Duodenal mucosa (tissue), 2 donors: ENCODE measurements at regions not wholly inside any gene's neighbourhood (a gene's known extent, or its start where the extent isn't known, plus 50 kb on each side); places are given as distances from the start of the nearest gene placed in this dataset.

ENCODE experiments used
- H3K27ac ChIP-seq: one replicate; pipeline ENCODE4 v1.7.0; 2013; ENCODE audit warnings: low read depth, low read length
- H3K27me3 ChIP-seq, 2 donors: one replicate each; pipeline ENCODE4 v1.7.0; 2013; ENCODE audit warnings: low read length in 2 of 2, control low read depth in 1 of 2; ENCODE audit not compliant: insufficient read depth in 2 of 2, control insufficient read depth in 1 of 2
- H3K36me3 ChIP-seq, 2 donors: one replicate each; pipeline ENCODE4 v1.7.0; 2013; ENCODE audit warnings: low read length in 2 of 2, control low read depth in 1 of 2; ENCODE audit not compliant: insufficient read depth in 2 of 2, control insufficient read depth in 1 of 2
- H3K4me1 ChIP-seq, 2 donors: one replicate each; pipeline ENCODE4 v1.7.0; 2013; ENCODE audit warnings: low read length in 2 of 2, control low read depth in 1 of 2; ENCODE audit not compliant: insufficient read depth in 2 of 2, control insufficient read depth in 1 of 2
- H3K4me3 ChIP-seq, 2 donors: one replicate each; pipeline ENCODE4 v1.7.0; 2013; ENCODE audit warnings: low read length in 2 of 2, low read depth in 1 of 2
- H3K9ac ChIP-seq, 2 donors: one replicate each; pipeline ENCODE4 v1.7.0; 2013; ENCODE audit warnings: low read length in 2 of 2, low read depth in 1 of 2
- H3K9me3 ChIP-seq, 2 donors: one replicate each; pipeline ENCODE4 v1.7.0; 2013; ENCODE audit warnings: low read length in 2 of 2, control low read depth in 1 of 2; ENCODE audit not compliant: control insufficient read depth in 1 of 2

DNA sequence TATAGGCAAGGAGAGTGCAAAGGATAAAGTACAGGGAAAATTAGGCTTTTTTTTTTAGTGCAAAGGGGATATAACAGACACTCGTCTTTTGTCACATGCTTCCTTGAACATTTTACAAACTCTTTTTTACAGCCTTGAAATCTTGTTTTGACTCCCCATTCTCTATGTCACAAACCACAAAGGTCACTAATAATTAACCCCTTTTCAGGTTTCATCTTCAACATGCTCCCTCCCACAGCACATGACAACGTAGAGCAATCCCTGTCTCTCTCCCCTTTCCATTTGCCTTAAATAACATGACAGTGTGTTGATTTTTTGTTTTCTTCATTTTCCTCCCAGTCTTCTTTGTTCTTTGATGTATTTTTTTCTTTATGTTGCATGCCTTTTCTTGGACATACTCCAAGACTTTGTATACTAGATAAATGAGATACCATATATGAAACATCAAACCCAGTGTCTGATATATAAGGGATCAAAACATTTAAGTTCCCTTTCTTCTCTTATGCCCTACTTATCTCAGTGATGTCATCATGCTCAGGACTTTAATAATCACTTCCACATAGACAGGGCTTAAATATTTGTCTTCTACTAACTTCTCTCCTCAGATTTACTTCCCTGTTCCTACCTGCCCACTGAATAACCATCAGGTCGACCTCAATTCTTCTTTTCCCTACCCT lies 378.7 kb upstream of the HSF2 start:
- Histone ChIP-seq H3K27ac (no peak overlapping the region), H3K36me3 (no peaks in the 10 kb centered on the region), H3K4me1 (no peaks in the 10 kb centered on the region), H3K27me3 (no peaks in the 10 kb centered on the region), H3K9me3 (no peaks in the 10 kb centered on the region), H3K4me3 (no peak overlapping the region), H3K9ac (no peak overlapping the region)

DNA sequence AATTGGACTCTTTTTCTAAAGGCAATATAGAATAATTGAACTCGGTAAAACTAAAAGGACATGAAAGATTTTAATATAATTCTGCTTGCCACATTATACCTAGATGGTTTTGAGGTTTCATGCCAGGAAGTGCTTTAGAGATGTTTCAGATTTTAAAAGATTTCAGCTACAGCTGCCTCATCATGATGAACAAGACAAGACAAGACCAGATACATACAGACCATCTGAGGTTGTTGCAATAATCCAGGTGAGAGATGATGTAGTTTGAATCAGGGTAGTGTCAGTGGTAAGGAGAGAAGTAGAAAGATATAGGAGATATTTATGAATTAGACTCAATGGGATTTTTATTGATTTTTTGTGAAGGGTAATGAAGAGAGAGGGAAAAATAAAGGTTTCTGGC lies 374.3 kb upstream of the HSF2 start:
- H3K9ac ChIP-seq: no peak overlapping the region
- H3K27me3 ChIP-seq: no peaks in the 10 kb centered on the region
- no peaks in the 10 kb centered on the region for H3K9me3 ChIP-seq
- H3K36me3 ChIP-seq: no peaks in the 10 kb centered on the region
- no peaks in the 10 kb centered on the region for H3K4me1 ChIP-seq
- no peak overlapping the region for H3K27ac ChIP-seq
- H3K4me3 ChIP-seq: no peak overlapping the region

DNA sequence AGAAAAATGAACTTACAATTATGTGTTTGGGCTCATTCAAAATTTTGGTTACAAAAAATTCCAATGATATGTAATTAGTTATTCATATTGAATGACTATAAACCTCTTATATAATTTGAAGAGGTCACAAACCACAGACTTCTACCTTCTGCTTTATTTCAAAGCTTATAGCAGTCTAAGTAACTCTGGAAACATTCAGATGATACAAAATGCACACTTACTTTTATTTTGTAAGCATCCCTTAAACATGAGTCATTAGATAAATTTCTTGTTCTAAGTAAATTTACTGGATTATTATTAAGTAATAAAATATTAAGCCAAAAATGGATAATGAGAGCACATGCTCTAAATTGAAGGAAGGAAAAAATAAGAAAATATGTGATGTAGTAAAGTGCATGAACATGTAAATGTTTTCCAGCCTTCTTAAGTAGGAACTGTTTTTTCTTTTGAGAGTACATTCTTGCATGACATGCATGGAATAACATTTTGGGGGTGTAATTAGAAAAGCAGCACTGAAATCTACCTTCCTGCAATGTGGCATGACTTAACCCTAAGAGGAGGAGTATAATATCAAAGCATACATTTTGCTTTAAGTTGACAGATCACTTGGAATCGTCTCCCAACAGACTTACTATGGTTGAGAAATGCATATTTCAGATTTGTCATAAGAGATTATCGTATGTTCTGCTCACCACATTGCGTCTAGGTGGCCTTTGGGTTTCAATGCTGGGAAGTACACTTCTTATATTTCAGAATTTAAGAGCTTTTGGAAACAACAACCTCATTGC lies 372.7 kb upstream of the HSF2 start:
- Histone ChIP-seq H3K27me3 (no peaks in the 10 kb centered on the region), H3K9me3 (no peaks in the 10 kb centered on the region), H3K4me1 (no peaks in the 10 kb centered on the region), H3K4me3 (no peak overlapping the region), H3K36me3 (no peaks in the 10 kb centered on the region), H3K9ac (no peak overlapping the region), H3K27ac (no peak overlapping the region)

DNA sequence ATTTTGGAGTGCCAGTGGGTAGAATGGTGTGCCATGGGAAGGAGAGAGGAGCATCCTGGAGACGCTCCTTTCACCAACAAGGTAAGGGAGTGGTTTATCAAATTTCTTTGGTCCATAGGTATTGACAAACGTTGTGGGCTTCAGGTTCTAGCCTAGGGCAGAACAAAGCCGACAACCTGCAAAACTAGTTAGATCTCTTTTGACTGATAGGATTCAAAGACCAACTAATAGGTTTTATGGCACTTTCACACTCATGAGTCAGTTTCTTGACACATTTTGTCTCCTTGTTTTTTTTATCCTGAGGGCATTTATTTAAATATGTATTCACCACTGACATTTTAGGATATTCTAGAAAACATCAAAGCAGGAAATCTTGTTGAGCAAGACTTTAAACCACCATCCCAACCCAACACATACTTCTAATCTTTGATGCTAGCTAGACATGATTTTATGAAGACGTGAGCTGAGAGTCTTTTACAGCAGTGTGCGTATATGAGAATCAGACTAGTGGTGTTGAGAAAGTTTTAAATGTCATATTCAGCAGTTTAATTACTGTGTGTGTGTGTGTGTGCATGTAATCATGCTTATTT lies 370.4 kb upstream of the HSF2 start:
- no peaks in the 10 kb centered on the region for H3K4me1 ChIP-seq
- no peaks in the 10 kb centered on the region for H3K36me3 ChIP-seq
- no peak overlapping the region for H3K4me3 ChIP-seq
- no peaks in the 10 kb centered on the region for H3K27me3 ChIP-seq
- no peak overlapping the region for H3K27ac ChIP-seq
- H3K9ac ChIP-seq: no peak overlapping the region
- H3K9me3 ChIP-seq: no peaks in the 10 kb centered on the region

DNA sequence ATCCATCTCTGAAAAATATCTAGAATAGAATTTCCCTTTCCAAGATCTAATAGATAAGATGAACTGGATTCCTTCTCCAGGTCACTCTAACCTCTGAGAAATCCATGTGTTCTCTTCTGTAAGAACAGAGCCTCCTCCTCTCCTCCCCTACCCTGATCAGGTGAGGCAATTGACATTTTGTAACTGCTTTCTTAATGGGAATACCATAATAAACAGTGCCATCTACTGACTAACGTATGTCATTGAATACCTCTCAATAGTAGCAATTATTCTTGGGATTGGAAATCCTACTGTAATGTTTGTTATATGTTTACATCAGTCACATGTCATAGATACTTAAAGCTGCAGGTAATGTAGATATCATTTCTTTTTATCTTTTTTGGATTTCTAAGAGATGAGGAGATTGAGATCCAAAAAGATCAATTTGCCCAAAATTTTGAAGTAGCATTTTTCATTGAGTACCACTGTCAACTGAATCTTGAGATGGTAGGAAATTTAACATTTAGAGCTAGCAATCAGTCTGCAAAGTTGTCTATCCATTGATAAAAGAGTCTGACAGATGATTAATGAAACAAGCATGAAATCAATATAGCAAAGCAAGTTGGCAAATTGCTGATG lies 365.8 kb upstream of the HSF2 start:
- no peak overlapping the region for H3K4me3 ChIP-seq
- H3K9me3 ChIP-seq: no peaks in the 10 kb centered on the region
- H3K27me3 ChIP-seq: no peaks in the 10 kb centered on the region
- no peak overlapping the region for H3K9ac ChIP-seq
- no peak overlapping the region for H3K27ac ChIP-seq
- H3K36me3 ChIP-seq: no peaks in the 10 kb centered on the region
- no peaks in the 10 kb centered on the region for H3K4me1 ChIP-seq

DNA sequence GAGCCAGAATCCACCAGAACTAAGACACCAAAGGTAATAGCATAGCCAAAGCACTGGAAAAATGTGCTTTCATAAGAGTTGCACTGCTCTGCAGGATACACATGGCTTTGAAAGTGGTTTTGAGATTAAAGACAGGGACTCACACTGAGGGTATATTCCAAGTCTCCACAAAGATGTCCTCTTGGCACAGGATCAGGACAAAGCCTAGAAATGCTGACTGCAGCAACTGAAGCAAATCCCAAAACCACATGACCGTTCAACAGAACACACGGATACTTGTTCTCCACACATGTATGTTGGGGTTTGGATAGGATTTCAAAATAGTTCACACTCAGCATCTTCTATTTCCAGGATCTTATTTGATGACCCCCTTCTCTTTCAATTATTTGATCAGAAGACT lies 364.3 kb upstream of the HSF2 start:
- H3K27me3 ChIP-seq: no peaks in the 10 kb centered on the region
- no peak overlapping the region for H3K4me3 ChIP-seq
- no peak overlapping the region for H3K9ac ChIP-seq
- no peaks in the 10 kb centered on the region for H3K4me1 ChIP-seq
- H3K9me3 ChIP-seq: peaks cover 0 to 3% of the 10 kb centered on the region in 2 donors
- H3K27ac ChIP-seq: no peak overlapping the region
- H3K36me3 ChIP-seq: no peaks in the 10 kb centered on the region

DNA sequence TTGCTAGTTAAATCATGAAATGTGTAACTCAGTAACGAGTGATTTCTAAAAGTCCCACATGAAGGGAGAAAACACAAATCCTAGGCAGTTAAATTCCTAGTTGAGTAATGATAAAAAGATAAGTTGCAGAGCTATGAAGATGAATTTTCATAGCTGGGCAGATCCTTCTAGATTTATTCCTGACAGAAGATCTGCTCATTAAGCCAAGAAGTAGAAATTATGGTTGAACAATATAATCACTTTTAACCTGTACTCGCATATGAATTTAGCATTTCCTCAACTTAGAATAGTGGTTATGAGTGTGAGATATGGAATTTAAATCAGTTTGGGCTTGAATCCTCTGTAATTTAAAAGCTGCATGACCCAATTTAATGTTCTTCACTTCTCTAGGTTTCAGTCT lies 359.2 kb upstream of the HSF2 start:
- Histone ChIP-seq H3K27ac (no peak overlapping the region), H3K4me1 (no peaks in the 10 kb centered on the region), H3K27me3 (no peaks in the 10 kb centered on the region), H3K9ac (no peak overlapping the region), H3K4me3 (no peak overlapping the region), H3K36me3 (no peaks in the 10 kb centered on the region), H3K9me3 (peaks cover 0 to 3% of the 10 kb centered on the region in 2 donors)

DNA sequence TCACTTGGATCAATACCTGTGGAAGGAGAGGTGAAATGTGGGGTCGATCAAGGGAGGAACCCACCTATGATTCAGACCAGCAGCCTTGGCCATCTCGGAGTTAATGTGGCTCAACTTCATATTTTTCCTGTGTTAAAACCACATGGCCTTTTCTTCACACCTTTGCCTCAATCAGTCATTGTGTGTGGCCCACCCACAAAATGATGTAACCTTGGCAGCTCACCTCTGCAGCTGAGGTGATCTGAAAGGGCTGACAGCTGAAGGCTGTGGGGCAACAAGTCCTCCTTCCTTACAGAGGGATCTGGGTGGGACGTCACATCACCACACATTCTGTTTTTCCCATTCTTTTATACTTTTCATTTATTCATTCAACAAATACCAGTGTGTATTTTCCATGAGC lies 357.1 kb upstream of the HSF2 start:
- no peak overlapping the region for H3K9ac ChIP-seq
- no peak overlapping the region for H3K27ac ChIP-seq
- no peaks in the 10 kb centered on the region for H3K4me1 ChIP-seq
- H3K36me3 ChIP-seq: no peaks in the 10 kb centered on the region
- no peak overlapping the region for H3K4me3 ChIP-seq
- no peaks in the 10 kb centered on the region for H3K27me3 ChIP-seq
- peaks cover 0 to 3% of the 10 kb centered on the region in 2 donors for H3K9me3 ChIP-seq

DNA sequence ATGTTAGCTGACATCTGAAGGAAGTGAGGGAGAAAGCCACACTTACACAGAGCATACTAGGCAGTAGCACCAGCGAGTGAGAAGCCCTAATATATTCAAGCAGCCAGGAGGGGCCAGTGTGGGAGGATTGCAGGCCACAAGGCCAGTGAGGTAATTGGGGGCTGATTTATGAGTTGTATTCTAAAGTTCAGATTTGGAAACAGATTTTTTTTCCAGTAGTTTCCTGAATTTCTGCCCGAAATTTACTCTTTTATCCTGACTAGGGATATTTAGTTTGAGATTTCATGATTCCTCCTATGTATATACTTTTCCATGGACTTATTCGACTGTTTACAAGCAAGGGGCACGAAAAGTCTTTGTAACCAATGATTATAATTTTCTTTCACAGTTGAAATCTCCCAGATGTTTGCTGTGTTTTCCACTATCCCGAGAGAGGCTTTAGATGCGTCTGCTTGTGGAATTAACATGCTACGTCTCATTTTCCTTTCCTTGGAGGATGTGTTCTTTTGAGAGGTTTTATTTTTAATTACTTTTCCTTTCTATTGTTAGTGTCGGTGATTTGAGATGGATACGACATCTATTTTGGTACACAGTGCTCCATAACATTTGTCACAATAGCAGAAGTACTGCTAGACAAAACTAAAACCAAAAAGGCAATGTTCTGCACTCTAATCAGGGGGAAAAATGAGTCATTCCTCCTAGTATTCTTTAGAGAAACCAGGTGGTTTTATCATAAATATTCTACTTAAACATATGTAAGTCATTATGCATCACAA lies 356.3 kb upstream of the HSF2 start:
- no peaks in the 10 kb centered on the region for H3K4me1 ChIP-seq
- H3K27me3 ChIP-seq: no peaks in the 10 kb centered on the region
- H3K36me3 ChIP-seq: no peaks in the 10 kb centered on the region
- H3K9ac ChIP-seq: no peak overlapping the region
- no peak overlapping the region for H3K27ac ChIP-seq
- H3K4me3 ChIP-seq: no peak overlapping the region
- H3K9me3 ChIP-seq: peaks cover 0 to 3% of the 10 kb centered on the region in 2 donors
